Prostate gland (tissue), 2 donors: ENCODE measurements at regions not wholly inside any gene's neighbourhood (a gene's known extent, or its start where the extent isn't known, plus 50 kb on each side); places are given as distances from the start of the nearest gene placed in this dataset.

Experiments
- DNase-seq: peaks from one replicate; pipeline ENCODE4 v3.0.0-alpha.2; 2019; ENCODE audit warnings: low spot score
- H3K27ac ChIP-seq, 2 donors: fragments of 200-600 bp; sonication (generic); 2 replicates each; pipeline ENCODE4 v1.5.1; 2017 to 2019
- H3K27me3 ChIP-seq: fragments of 200-600 bp; sonication (generic); replicated peaks from 2 replicates; pipeline ENCODE4 v1.5.1; 2019; ENCODE audit not compliant: insufficient read depth
- H3K36me3 ChIP-seq, 2 donors: fragments of 200-600 bp; sonication (generic); 1 replicate in 1 of 2; 2 replicates in 1 of 2; pipeline versions ENCODE4 v1.5.1 to v1.8.1; 2017 to 2019
- H3K4me1 ChIP-seq: fragments of 200-600 bp; sonication (generic); replicated peaks from 2 replicates; pipeline ENCODE4 v1.5.1; 2019
- H3K4me3 ChIP-seq, 2 donors: fragments of 200-600 bp; sonication (generic); 2 replicates each; pipeline ENCODE4 v1.5.1; 2017 to 2019
- H3K9me3 ChIP-seq: fragments of 200-600 bp; sonication (generic); 2 replicates; pipeline ENCODE4 v1.5.1; 2017
- CTCF ChIP-seq, 4 experiments: fragments of 200-600 bp in 2 of 4; fragments of 450-650 bp in 2 of 4; sonication (generic) in 2 of 4; IDR thresholded peaks; 1 replicate in 3 of 4; 2 replicates in 1 of 4; pipeline ENCODE4 v1.5.1; 2016 to 2019; ENCODE audit warnings: antibody characterized with exemption in 4 of 4, mild to moderate bottlenecking in 2 of 4, moderate library complexity in 2 of 4
- POLR2A ChIP-seq: fragments of 450-650 bp; IDR thresholded peaks from one replicate; pipeline ENCODE4 v1.6.1; 2016; ENCODE audit warnings: antibody characterized with exemption, mild to moderate bottlenecking
- POLR2AphosphoS5 ChIP-seq: sonication (generic); formaldehyde crosslinking; IDR thresholded peaks from one replicate; pipeline ENCODE4 v1.6.1; 2017; ENCODE audit warnings: antibody characterized with exemption
- WGBS: methylation state at CpG from one replicate; pipeline ENCODE4 v1.1.5; 2018; 5-methylcytosine and 5-hydroxymethylcytosine counted together
- intact Hi-C: fragments of 100-400 bp; cut with DNase I; formaldehyde crosslinking; loops from one replicate; pipeline ENCODE4 v1.14.2; 2022

GRCh38 chr19:27774827-27775226, 1438.1 kb downstream of the UQCRFS1 start:
- Histone ChIP-seq H3K36me3 (peaks cover 0 to 3% of the 10 kb centered on the region in 2 donors), H3K9me3 (no peaks in the 10 kb centered on the region), H3K4me1 (no peaks in the 10 kb centered on the region), H3K27me3 (no peaks in the 10 kb centered on the region), H3K4me3 (no peak overlapping the region), H3K27ac (no peak overlapping the region)
- no peak for DNase-seq
- intact Hi-C loops: no loop called here
- no peak for TF ChIP-seq CTCF (IDR thresholded peaks at IDR 0.05)
- TF ChIP-seq POLR2A: no peak
- TF ChIP-seq POLR2AphosphoS5: no peak
- WGBS: 92% methylated on average over 7 of the region's 7 CpGs

- 98% methylated on average over 10 of the region's 10 CpGs for WGBS
- H3K4me3 ChIP-seq: no peak overlapping the region
- H3K27ac ChIP-seq: no peak overlapping the region
- H3K36me3 ChIP-seq: peaks cover 0 to 3% of the 10 kb centered on the region in 2 donors
- H3K4me1 ChIP-seq: no peaks in the 10 kb centered on the region
- no peaks in the 10 kb centered on the region for H3K27me3 ChIP-seq
- no peaks in the 10 kb centered on the region for H3K9me3 ChIP-seq
- intact Hi-C loops: no loop called here
- TF ChIP-seq POLR2AphosphoS5 (no peak), POLR2A (no peak), CTCF (IDR thresholded peaks at IDR 0.05) (no peak)
- no peak for DNase-seq
Measured at GRCh38 chr19:27774337-27774736, 1438.6 kb downstream of the UQCRFS1 start.

- WGBS: 79% methylated on average over 11 of the region's 11 CpGs
- intact Hi-C loops: no loop called here
- H3K9me3 ChIP-seq: no peaks in the 10 kb centered on the region
Measured at GRCh38 chr19:27773318-27774094, 1439.4 kb downstream of the UQCRFS1 start.

GRCh38 chr19:27772059-27772458, 1440.9 kb downstream of the UQCRFS1 start:
- H3K36me3 ChIP-seq: peaks cover 0 to 3% of the 10 kb centered on the region in 2 donors
- intact Hi-C loops: no loop called here
- H3K4me1 ChIP-seq: no peaks in the 10 kb centered on the region
- TF ChIP-seq CTCF (IDR thresholded peaks at IDR 0.05): no peak
- no peaks in the 10 kb centered on the region for H3K9me3 ChIP-seq
- no peak for DNase-seq
- H3K27me3 ChIP-seq: no peaks in the 10 kb centered on the region
- H3K4me3 ChIP-seq: no peak overlapping the region
- 94% methylated on average over 6 of the region's 6 CpGs for WGBS
- no peak overlapping the region for H3K27ac ChIP-seq

More at GRCh38 chr19:27773318-27774094, 1439.4 kb downstream of the UQCRFS1 start:
- Histone ChIP-seq H3K27me3 (no peaks in the 10 kb centered on the region), H3K36me3 (peaks cover 0 to 3% of the 10 kb centered on the region in 2 donors), H3K27ac (no peak overlapping the region), H3K4me3 (no peak overlapping the region), H3K4me1 (no peaks in the 10 kb centered on the region)
- TF ChIP-seq POLR2AphosphoS5 (no peak), POLR2A (no peak), CTCF (IDR thresholded peaks at IDR 0.05) (no peak)
- DNase-seq: no peak

- intact Hi-C loops: no loop called here
- Histone ChIP-seq H3K27ac (no peak overlapping the region), H3K4me1 (no peaks in the 10 kb centered on the region), H3K27me3 (no peaks in the 10 kb centered on the region), H3K4me3 (no peak overlapping the region), H3K36me3 (peaks cover 0 to 3% of the 10 kb centered on the region in 2 donors), H3K9me3 (no peaks in the 10 kb centered on the region)
- no peak for DNase-seq
- TF ChIP-seq POLR2AphosphoS5: no peak
- no peak for TF ChIP-seq CTCF (IDR thresholded peaks at IDR 0.05)
- TF ChIP-seq POLR2A: no peak
- WGBS: 94% methylated on average over 5 of the region's 5 CpGs
Measured at GRCh38 chr19:27770095-27770494, 1442.9 kb downstream of the UQCRFS1 start.
